IPS-NIHi7 (cell line): ENCODE measurements at regions not wholly inside any gene's neighbourhood (a gene's known extent, or its start where the extent isn't known, plus 50 kb on each side); places are given as distances from the start of the nearest gene placed in this dataset.

Experiments used
- DNase-seq: peaks from one replicate; pipeline ENCODE4 v3.0.0; 2012; ENCODE audit warnings: mixed read lengths; ENCODE audit errors: extremely low spot score

DNA sequence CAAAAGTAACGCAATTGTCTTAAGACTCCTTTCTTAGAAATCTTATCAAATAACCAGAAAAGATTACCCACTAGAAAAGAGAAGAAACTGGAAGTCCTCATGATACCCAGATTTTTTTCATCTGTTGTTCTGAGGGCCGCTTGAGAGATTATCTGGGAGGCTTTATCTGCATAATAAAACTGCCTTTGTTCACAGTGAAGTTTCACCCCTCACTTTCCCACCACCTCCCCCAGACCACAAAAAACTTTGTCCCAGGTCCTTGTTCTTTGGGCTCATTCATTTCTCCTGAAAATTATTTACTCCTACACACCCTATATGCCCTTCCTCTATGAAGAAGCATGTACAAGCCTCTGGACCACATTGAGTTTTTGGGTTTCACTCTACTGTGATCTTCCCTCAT is 745.1 kb upstream of the COBL start:
- no peak for DNase-seq

DNA sequence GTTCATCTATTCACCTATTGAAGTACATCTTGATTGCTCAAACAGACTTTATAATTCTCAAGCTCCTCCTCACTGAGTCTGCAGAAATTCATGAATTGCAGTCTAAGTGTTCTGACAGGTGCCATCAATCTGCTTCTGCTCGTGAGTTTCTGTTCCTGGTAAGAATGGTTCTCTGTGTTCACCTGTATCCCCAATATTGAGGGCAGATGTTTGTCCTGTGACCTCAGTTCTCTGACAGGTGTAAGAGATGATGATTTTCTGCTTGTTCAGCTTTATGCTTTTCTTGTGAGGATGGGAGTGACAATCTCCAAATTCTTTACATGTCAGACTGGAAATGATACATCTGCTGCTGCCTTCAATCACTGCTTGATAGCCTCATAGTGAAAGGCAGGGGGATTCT is 736.9 kb upstream of the COBL start:
- no peak for DNase-seq

DNA sequence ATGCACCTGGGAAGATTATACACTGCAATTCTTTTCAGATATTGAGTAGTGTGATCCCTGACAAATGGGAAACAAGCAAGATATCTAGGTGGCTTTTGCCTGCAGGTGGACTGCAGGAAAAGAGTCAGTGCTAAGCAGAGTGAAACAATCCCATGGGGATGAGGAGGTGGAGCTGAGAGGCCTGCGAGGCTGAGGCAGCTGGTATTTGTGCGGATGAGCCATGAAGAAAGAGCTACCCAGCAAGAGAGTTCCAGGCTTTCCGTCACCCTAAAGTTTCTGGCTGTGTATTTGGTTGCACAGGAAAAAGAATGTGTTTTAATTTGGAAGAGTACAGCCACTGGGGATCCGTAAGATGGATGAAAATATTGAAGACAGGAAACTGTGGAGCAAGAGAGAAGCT is 714.1 kb upstream of the COBL start:
- peak; percentile 18 for DNase-seq

DNA sequence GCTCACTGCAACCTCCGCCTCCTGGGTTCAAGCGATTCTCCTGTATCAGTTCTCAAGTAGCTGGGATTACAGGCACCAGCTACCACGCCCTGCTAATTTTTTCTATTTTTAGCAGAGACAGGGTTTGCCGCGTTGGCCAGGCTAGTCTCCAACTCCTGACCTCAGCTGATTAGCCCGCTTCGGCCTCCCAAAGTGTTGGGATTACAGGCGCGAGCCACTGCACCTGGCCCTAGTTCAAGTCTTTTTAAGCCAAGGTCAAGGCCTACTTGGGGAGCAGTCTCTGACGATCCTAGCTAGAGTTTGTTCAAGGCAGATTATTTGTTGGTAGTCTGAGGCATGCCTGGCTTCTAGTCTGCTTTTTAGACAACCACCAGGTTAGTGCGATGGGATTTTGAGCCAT is 709.5 kb upstream of the COBL start:
- no peak for DNase-seq

DNA sequence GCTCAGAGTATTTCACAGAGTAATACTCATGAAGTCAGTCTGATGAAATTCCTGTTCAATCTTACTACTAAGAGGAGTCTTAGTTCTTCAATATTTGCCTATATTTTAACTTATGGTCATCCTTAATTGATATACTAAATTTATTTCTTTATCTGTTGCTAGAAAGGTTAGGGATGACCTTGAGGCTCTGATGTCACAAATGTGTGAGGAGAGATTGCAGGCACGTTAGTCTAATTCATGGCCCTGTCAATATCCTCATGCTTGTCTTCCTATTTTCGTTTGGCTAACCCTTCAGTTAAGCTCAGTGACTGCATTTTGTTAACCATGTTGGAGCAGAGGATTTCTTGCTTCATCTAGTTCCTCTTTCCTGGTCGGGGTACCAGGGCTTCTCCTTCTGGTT is 704.7 kb upstream of the COBL start:
- no peak for DNase-seq

DNA sequence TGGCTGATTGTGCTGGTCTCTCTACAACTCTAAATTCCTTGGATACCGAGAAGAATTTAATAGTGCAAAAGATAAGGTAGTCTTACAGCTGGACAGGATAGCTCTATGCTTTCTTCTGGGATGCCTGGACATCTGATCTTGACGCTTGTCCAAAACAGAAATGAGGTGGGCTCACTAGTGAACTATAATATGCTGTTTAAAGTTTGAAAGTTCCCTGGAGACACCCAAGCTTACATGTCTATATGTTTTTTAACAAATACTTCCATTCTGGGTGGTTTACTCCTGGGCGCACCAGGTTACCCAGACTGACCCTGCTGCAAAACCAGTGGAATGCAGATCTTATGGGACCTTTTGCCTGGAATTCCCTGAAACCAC is 702.1 kb upstream of the COBL start:
- no peak for DNase-seq

DNA sequence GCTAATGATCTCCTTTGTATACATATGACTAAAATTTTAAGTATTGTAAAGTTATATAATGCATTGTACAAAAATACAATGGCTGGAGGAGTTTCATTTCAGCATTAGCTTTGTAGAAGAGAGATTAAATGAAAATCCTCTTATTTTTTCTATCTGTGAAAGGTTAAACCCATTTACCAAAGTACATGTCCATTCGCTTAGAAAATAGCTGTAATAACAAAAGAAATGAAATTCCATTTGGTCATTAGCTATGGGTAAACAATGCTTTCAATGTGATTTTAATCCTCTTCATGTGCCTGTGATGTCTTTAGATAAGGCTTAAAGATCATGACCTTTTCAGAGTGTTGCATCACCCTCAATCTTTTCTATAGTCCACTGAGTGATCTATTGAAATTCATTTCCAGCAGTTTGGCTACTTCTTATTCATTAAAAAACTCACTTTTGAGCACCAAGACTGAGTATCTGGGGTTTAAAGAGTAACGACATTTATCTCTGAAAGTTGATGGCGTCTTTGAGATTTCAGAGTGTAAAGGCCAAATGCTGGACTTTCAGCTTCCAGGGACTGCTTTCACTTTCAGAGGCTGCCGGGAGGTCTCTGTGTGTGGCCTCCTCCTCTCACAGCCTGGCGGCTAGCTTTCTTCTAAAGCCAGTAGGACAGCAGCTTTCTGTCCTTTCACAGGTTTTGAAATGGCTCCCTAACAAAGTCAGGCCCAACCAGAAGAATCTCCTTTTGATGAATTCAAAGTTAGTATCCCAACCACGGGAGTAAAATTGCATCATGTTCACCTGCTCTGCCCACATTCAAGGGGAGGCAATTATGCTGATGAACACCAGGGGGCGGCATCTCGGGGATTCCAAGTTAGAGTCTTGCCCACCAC is 701.4 kb upstream of the COBL start:
- peak; percentile 72 for DNase-seq

DNA sequence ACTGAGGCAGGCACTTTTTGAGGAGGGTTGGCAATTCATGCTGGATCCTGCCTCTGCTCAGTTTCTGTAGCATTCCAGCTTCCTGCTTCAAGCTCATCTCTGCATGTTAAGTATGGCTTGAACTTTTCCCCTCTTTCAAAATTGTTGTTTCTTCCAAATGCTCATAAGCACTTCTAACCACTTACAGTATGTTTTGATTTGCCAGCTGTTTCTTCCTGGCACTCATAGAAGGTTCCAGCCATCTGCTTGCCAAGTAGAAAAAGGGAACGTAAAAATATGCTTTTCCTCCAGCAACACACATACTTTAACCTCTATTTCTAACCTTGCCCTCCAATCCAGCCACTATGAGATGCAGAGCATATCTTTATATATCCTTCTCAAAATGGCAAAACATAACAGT is 692.6 kb upstream of the COBL start:
- DNase-seq = no peak

DNA sequence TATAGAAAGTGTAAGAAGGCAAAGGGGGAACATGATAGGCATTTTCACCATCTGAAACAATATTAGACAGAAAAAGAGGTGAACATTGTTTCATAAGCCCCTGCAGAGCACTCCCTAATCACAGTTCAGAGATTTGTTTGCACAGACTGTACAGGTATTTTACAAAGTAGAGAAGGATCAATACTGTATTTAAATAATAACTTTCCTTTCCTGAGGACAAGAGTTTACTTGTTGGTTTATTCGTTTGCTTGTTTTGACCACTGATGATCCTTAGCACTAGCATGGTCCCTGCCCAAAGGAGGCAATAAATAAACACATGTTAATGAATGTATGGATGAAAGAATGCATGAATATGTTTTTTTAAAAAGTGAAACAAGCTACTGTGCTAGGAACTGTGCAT is 690.1 kb upstream of the COBL start:
- no peak for DNase-seq

DNA sequence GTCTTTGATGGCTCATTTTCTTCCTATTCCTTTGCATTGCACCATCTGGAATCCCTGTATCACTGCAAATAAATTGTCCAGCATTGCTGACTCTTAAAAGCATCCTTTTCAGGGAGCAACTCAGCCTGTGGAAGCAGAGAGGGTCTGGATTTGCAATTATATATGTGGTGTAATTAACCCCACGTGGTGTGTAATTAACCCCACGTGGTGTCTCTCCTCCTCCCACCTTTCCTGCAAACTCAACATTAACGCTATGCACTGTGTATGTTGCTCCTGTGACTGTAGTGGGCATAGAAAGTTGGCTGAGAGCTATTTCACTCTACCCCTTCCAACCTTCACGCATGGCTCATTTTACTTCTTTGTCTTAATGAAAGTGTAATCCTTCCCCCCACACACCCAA is 689.0 kb upstream of the COBL start:
- DNase-seq = no peak

DNA sequence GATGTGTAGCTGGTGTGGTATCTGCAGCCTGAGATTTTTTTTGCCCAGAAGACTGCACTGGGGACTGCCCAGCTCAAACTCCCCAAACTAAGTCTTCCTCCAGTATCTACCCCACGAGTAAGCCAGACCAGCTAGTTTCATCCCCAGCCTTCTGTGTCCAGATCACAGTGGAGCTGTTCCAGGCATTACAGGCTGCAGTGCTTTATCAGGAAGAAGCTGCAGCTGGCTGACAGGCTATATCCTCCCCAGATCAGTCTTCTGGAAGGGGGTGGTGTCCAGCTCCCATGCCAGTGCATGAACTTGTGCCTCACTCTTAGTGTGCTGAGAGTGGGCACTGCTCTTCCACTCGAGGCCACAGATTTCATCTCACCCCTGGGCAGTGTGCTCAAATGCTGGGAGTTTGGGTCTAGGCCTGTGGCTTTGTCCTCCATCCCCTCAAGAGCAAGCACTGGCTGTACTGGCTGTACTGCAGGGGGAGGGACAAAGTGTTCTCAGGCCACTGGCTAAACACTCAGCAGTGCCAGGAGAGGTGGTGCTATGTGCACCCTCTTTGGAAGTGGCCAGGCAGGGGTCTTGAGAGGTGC is 679.1 kb upstream of the COBL start:
- DNase-seq = no peak

DNA sequence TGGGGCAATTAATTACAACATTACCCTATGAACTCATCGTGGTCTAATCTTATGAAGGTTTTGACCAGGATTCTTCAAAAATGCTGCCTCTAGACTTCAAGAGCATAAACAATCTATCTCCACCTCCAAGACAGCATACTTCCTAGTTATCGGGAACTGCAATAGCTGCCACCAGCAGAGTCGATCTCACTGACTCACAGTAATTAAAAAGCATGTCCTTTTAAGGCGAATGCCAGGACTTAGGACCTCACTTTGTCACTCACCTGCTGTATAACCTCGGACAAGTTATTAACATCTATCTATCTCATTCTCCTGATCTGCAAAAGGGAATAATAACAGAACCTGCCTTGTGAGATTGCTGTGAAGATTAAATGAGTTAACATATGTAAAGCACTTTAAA is 666.0 kb upstream of the COBL start:
- no peak for DNase-seq

DNA sequence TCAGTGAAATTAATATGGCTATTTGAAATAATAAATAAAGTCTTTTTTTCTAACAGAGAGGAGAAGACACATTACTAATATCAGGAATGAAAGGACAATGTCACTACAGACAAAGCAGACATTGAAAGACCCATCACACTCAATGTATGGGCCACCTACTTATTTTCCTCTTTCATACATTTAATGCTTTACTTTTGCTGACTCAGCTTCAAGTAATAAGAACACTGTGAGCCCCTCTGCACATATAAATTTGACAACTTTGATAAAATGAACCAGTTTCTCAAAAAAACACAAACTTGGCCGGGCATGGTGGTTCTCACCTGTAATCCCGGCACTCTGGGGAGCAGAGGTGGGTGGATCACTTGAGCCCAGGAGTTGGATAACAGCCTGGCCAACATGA is 664.2 kb upstream of the COBL start:
- no peak for DNase-seq

DNA sequence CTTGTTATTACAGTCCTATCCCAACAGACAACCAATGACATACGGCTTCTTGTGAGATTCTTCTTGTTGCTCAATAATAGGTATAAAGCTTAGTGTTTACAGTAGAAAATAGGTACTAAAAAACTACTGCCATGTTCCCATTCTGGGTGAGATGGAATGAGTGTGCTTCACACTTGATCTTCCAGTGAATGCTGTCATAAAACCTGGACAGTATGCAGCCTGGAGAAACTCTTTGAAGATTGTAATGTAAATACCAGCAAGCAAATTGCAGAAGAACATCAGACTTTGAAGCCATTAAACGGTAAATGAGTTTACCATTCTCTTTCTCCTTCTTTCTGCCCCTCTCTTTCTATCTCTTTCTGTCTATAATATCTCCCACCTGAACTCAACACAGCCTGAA is 663.7 kb upstream of the COBL start:
- no peak for DNase-seq

DNA sequence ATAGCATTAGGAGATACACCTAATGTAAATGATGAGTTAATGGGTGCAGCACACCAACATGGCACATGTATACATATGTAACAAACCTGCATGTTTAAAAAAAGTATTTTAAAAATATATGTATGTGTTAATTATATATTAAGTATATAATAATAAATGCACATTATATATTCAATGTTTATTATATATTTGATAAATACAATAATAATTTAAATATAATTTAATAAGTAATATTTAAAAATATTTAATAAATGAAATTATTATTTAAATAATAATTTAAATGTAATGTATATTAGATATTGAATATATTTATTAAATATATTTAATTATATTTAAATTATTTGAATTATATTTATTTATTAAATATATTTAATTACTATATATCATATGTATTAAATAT is 661.3 kb upstream of the COBL start:
- no peak for DNase-seq

DNA sequence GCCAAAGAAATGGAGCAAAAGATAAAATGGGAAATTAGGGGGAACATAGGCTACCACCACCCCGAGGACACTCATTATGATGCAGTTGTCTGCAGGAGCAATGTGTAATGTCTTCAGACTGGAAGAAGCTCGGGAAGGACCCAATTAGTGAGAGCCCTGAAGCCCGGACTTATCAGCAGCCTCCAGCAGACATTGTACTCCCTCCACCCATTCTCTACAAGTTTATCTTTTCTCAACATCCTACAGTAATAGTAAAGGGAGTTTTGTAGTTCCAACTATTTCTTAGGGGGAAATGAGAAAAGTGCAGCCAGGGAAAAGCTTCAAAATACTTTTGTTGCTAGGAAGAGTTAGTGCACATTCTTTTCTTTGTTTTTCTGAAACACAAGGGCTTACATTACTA is 657.3 kb upstream of the COBL start:
- no peak for DNase-seq

DNA sequence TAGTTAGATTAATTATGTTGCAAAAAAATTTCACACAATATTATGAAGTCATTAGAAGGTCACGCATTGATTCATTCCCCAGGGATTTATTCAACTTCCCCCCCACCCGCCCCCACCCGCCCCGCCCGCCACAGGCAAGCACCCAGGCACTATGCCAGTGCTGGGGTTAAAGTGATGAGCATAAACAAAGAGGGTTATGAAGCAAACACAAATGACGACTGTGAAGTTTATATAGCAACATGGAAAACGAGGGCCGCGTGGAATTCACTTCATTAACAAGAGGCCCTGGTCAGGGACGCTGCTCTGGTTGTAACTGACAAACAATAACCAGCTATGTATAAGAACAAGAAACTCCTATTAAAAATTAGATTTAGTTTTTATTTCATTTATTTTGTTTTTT is 656.5 kb upstream of the COBL start:
- DNase-seq = no peak

DNA sequence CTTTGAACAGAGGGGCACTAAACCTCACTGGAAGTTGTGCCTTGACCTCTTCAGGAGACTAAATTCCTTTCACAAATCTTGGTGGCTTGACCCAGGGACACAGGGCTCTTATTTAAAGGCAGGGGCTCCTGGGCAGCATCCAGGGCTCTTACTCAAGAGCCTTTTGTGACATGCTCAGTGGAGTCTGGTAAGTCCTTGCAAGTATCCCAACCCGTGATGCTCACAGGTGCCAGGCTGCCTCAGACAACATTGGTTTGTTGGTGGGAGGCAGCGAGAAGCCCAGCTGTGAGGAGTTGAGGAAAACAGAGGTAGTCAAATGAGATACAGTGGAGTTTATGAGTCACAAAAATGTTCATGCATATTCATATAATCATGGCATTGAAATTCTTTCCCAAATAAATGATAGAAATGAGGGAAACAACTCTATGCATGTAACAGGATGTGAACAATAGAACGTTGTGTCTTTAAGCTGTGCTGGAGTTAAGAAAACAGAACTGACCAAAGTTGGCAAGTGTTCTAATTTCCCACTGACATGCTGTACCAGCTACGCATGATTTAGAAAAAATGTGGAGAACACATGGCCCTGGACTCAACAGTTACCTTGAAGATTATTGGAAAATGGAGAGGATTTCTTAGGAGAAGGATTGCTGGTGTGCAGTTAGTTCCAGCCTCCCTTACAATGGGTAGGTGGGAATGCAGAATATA is 654.5 kb upstream of the COBL start:
- DNase-seq = no peak

DNA sequence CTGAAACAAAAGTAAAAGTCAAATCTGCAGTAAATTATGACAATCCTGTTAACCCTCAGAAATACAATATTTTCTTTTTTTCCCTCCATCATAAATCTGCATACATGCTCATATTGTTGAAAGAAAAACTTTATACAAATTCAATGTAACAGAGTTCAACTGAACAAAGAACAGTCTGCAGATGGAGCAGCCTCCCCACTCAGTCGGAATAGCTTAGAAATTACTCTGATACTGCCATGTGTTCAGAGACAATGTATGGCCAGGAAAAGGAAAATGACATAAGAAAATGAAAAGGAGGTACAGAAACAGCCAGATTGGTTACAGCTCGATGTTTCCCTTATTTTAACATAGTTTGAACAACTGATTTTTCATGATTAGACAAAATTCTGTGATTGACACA is 651.9 kb upstream of the COBL start:
- DNase-seq = no peak

DNA sequence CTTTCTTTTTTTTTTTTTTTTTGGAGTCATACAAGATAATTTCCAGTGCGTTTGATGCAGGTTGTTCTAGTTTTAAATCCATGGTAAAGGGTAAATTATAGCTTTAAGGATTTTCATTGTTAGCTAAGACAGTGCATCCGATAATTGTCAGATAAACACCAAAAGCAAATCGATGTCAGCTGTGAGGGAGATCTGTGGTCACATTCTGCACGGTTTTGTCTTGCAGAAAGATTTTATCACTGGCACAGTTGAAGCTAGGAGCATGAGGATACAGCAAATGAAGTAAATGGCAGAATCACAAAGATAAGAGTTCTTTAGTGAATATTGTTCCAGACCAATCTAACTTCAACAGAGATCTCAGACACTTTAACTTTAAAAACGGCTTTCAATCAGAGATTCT is 648.8 kb upstream of the COBL start:
- no peak for DNase-seq

DNA sequence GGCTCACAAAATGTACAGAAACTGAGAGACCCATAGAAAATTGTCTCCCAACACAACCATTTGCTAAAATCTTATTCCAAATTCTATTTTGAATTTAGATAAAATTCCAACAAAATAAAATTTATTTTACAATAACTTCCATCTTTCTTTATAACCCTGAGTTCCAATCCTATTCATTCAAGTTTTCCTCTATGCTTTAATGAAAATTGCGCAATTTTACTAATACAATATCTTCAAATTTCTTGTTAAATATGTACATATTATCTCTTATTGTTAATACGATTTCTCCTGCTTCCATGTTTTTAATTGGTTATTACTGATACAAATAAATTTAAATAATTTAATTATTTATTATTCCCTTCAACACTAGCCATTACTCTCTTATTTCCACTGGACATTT is 645.2 kb upstream of the COBL start:
- DNase-seq = no peak

DNA sequence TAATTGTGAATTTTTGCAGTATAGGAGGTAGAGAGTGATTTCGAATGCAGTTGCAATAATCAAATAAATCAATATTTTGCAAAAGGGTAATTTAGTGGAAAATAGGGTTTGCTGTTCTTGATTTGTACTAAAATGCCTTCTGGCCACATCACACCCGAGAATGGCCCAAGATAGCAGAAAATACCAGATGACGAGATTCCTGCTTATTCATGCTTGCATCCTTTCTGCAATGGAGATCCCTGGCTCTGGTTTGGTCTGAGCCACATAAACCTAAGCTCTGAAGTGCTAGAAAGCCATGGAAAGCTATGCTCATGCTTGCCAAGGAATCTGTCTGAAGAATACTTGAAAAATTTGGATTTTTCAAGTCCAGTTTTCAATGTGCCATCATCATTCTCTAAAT is 634.2 kb upstream of the COBL start:
- peak; percentile 20 for DNase-seq
